ENCODE measurements at regions not wholly inside any gene's neighbourhood (a gene's known extent, or its start where the extent isn't known, plus 50 kb on each side); places are given as distances from the start of the nearest gene placed in this dataset.

DNA sequence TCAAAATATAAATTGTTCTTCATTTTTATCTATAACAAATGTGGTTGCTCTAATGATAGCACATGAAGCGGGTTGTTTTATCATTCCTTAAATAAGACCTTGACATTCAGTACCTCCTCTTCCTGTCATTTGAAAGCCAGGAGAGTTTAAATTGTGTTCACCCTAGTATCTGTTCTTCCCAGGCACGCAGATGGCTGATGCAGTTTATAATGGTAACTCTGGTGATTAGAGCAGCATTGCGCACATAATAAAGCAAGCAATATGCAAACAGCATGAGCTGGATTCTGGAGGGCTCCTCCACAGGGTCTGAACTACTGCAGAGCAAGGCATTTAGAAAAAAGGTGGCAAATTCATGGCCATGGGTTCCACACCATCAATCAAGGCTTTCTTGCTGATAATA, 307.8 kb downstream of the ENC1 start:
- Histone ChIP-seq H3K9me3 (ENCODE audit: control insufficient read depth in 2 of 2, low read length in 2 of 2) (no peaks in the 10 kb centered on the region), H3K4me1 (ENCODE audit: control insufficient read depth, insufficient read depth, low read length) (no peaks in the 10 kb centered on the region), H3K27ac (ENCODE audit: low read length) (no peak overlapping the region), H3K27me3 (ENCODE audit: control insufficient read depth in 1 of 2, insufficient read depth in 2 of 2, low read length in 2 of 2) (no peaks in the 10 kb centered on the region), H3K9ac (ENCODE audit: low read length in 2 of 2) (no peak overlapping the region), H3K4me3 (ENCODE audit: low read length in 2 of 2) (no peak overlapping the region), H3K36me3 (ENCODE audit: control insufficient read depth in 2 of 2, insufficient read depth in 2 of 2, low read length in 2 of 2) (no peaks in the 10 kb centered on the region)

DNA sequence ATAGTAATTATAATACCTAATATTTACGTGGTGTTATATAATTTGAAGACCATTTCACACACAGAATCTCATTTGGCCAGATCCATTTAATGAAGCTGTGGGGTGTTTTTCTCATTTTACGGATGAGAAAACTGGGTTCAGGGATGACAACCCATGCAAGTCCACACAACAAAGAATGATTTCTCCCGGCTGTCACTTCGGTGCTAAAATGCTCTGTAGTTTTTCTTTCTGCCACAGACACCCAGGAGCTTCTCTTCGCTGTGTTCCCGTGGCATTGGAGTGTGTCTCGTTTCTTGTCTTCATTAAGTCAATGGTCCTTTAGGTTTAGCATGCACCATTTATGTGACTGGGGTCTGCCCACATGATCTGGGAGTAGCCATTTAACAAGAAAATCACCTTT, 308.5 kb downstream of the ENC1 start:
- no peak overlapping the region for H3K4me3 ChIP-seq (ENCODE audit: low read length in 2 of 2)

DNA sequence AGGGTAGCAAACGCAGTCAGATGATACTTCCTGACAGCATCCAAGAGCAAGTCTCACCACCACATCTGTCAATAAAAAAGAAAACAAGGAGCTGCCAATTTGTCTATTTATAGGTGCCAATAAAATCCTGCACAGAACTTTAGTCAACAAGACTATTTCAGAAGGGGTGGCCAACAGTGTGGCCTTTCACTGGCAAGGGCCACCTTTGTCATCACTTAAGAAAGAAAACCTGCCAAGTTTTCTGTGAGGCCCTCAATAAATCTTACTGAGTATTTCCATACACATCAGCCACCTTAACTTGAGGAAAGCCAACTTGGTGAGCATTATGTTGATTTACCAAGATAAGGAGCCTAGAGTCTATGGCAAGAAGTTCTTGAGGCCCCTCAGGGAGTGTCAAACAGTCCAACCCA, 312.3 kb downstream of the ENC1 start:
- Histone ChIP-seq H3K36me3 (ENCODE audit: control insufficient read depth in 2 of 2, insufficient read depth in 2 of 2, low read length in 2 of 2) (no peaks in the 10 kb centered on the region), H3K9ac (ENCODE audit: low read length in 2 of 2) (no peak overlapping the region), H3K27me3 (ENCODE audit: control insufficient read depth in 1 of 2, insufficient read depth in 2 of 2, low read length in 2 of 2) (no peaks in the 10 kb centered on the region), H3K4me3 (ENCODE audit: low read length in 2 of 2) (no peak overlapping the region), H3K27ac (ENCODE audit: low read length) (no peak overlapping the region), H3K4me1 (ENCODE audit: control insufficient read depth, insufficient read depth, low read length) (no peaks in the 10 kb centered on the region), H3K9me3 (ENCODE audit: control insufficient read depth in 2 of 2, low read length in 2 of 2) (no peaks in the 10 kb centered on the region)

More for the DNA sequence above, 308.5 kb downstream of the ENC1 start:
- Histone ChIP-seq H3K36me3 (ENCODE audit: control insufficient read depth in 2 of 2, insufficient read depth in 2 of 2, low read length in 2 of 2) (no peaks in the 10 kb centered on the region), H3K27me3 (ENCODE audit: control insufficient read depth in 1 of 2, insufficient read depth in 2 of 2, low read length in 2 of 2) (no peaks in the 10 kb centered on the region), H3K27ac (ENCODE audit: low read length) (no peak overlapping the region), H3K9me3 (ENCODE audit: control insufficient read depth in 2 of 2, low read length in 2 of 2) (no peaks in the 10 kb centered on the region), H3K4me1 (ENCODE audit: control insufficient read depth, insufficient read depth, low read length) (no peaks in the 10 kb centered on the region), H3K9ac (ENCODE audit: low read length in 2 of 2) (no peak overlapping the region)

DNA sequence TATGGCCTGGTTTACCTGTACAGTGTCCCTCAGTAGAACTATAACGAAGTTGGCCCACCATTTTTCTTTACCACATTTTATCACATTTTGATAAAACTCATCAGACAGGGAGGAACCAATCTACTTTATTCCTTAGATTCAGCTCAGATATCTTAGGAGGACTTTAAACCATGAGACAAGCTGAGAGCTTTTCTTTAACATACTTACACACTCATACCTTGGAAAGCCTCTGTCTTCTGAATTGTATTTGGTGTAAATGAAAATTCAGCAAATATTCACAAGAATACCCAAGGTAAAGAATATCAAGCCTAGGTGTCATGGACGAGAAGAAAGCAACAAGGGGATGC, 313.2 kb downstream of the ENC1 start:
- Histone ChIP-seq H3K9ac (ENCODE audit: low read length in 2 of 2) (no peak overlapping the region), H3K27me3 (ENCODE audit: control insufficient read depth in 1 of 2, insufficient read depth in 2 of 2, low read length in 2 of 2) (no peaks in the 10 kb centered on the region), H3K36me3 (ENCODE audit: control insufficient read depth in 2 of 2, insufficient read depth in 2 of 2, low read length in 2 of 2) (no peaks in the 10 kb centered on the region), H3K9me3 (ENCODE audit: control insufficient read depth in 2 of 2, low read length in 2 of 2) (no peaks in the 10 kb centered on the region), H3K4me3 (ENCODE audit: low read length in 2 of 2) (no peak overlapping the region), H3K27ac (ENCODE audit: low read length) (no peak overlapping the region), H3K4me1 (ENCODE audit: control insufficient read depth, insufficient read depth, low read length) (no peaks in the 10 kb centered on the region)

DNA sequence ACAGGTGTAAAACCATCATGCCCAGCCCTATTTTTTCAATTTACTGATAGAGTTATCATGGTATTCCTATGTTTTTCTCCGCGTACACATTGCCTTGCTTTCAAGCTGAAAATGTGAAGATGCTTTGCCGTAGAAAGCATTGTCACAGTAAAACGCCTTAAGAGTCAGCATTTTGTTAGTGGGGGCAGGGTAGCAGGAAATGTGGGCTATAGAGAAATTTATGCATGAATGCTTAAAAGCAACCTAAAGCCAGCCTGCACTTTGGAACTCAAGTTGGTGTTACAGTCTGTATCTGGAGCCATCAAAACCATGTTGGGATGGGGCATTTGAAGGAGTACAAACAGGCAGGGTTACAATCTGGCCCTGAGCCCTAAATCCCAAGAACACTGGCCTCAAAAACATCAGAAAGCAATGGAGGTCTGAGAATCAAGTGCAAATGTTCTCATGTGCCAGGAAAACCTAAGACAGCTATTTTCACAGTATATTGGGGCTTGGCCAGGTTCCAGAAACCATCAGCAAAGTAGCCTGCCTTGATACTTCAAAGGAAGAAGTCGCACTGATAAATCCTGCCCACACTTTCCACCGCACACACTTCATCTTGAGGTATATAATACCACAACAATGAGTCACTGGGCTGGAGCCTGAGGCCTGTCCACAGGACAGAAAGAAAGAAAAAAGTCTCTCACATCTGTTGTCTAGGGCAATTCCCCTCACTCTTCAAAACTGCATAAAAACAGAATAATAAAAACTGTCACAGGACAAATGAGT, 313.8 kb downstream of the ENC1 start:
- no peak overlapping the region for H3K27ac ChIP-seq (ENCODE audit: low read length)
- no peak overlapping the region for H3K4me3 ChIP-seq (ENCODE audit: low read length in 2 of 2)
- H3K36me3 ChIP-seq (ENCODE audit: control insufficient read depth in 2 of 2, insufficient read depth in 2 of 2, low read length in 2 of 2), result no peaks in the 10 kb centered on the region
- no peaks in the 10 kb centered on the region for H3K9me3 ChIP-seq (ENCODE audit: control insufficient read depth in 2 of 2, low read length in 2 of 2)
- H3K27me3 ChIP-seq (ENCODE audit: control insufficient read depth in 1 of 2, insufficient read depth in 2 of 2, low read length in 2 of 2), result no peaks in the 10 kb centered on the region
- H3K4me1 ChIP-seq (ENCODE audit: control insufficient read depth, insufficient read depth, low read length), result no peaks in the 10 kb centered on the region
- no peak overlapping the region for H3K9ac ChIP-seq (ENCODE audit: low read length in 2 of 2)

DNA sequence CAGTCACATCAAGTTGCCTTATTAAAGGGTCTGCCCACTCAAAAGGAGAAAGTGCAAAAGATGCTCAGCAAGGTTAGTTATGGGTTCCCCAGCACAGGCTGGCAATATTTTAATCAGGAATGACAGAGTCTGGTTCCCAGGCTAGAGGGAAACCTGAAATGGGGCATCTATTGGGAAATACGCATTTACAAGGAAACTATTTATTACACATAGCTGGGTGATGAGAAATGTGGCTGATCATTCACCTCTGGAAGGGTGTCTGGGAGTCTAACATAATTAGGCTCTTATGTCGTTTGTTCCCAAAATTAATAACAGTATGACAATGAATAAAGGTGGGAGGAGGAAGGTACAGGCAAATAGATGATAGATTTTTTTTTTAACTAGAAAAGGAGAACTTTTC, 314.7 kb downstream of the ENC1 start:
- H3K27ac ChIP-seq (ENCODE audit: low read length), result no peak overlapping the region
- H3K4me3 ChIP-seq (ENCODE audit: low read length in 2 of 2), result no peak overlapping the region
- no peaks in the 10 kb centered on the region for H3K27me3 ChIP-seq (ENCODE audit: control insufficient read depth in 1 of 2, insufficient read depth in 2 of 2, low read length in 2 of 2)
- no peaks in the 10 kb centered on the region for H3K4me1 ChIP-seq (ENCODE audit: control insufficient read depth, insufficient read depth, low read length)
- H3K9me3 ChIP-seq (ENCODE audit: control insufficient read depth in 2 of 2, low read length in 2 of 2), result no peaks in the 10 kb centered on the region
- no peak overlapping the region for H3K9ac ChIP-seq (ENCODE audit: low read length in 2 of 2)
- H3K36me3 ChIP-seq (ENCODE audit: control insufficient read depth in 2 of 2, insufficient read depth in 2 of 2, low read length in 2 of 2), result no peaks in the 10 kb centered on the region

DNA sequence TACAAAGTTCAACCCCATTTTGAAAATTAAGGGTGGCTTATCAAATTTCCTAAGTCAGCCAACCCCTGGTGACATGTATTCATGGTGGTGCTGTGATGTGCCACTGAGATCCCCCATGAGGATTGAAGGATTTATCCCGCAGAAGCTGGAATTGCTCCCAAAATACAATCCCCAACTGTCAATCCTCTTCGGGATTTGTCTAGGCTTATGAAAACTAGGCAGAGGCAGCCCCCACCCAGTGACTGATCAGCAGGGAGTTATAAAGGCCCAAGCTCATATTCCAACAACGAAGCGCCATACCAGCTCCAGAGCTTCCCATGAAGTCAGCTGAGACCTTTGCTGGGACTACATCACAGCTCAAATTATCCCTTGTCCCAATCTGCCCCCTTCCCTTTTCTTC, 316.0 kb downstream of the ENC1 start:
- Histone ChIP-seq H3K27me3 (ENCODE audit: control insufficient read depth in 1 of 2, insufficient read depth in 2 of 2, low read length in 2 of 2) (no peaks in the 10 kb centered on the region), H3K4me3 (ENCODE audit: low read length in 2 of 2) (no peak overlapping the region), H3K27ac (ENCODE audit: low read length) (no peak overlapping the region), H3K4me1 (ENCODE audit: control insufficient read depth, insufficient read depth, low read length) (no peaks in the 10 kb centered on the region), H3K9ac (ENCODE audit: low read length in 2 of 2) (no peak overlapping the region), H3K9me3 (ENCODE audit: control insufficient read depth in 2 of 2, low read length in 2 of 2) (no peaks in the 10 kb centered on the region), H3K36me3 (ENCODE audit: control insufficient read depth in 2 of 2, insufficient read depth in 2 of 2, low read length in 2 of 2) (no peaks in the 10 kb centered on the region)

DNA sequence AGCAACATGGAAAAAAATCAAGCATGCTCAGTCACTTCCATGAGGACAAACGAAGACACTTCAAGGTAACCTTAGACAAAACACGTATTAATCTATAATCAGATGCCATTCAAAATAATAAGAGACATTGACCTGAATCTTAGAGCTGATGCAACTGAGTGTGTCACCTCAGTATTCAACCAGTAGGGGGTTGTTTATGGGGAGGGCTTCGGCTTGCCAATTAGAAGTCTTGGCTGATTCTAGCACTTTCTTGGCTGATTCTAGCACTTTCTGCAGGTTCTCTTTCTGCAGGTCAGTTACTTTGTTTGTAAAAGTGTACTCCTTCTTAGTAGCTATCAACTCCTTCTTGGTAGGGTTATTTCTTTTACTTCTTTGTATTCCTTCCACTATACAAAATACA, 317.6 kb downstream of the ENC1 start:
- Histone ChIP-seq H3K27me3 (ENCODE audit: control insufficient read depth in 1 of 2, insufficient read depth in 2 of 2, low read length in 2 of 2) (no peaks in the 10 kb centered on the region), H3K4me3 (ENCODE audit: low read length in 2 of 2) (no peak overlapping the region), H3K27ac (ENCODE audit: low read length) (no peak overlapping the region), H3K4me1 (ENCODE audit: control insufficient read depth, insufficient read depth, low read length) (no peaks in the 10 kb centered on the region), H3K36me3 (ENCODE audit: control insufficient read depth in 2 of 2, insufficient read depth in 2 of 2, low read length in 2 of 2) (no peaks in the 10 kb centered on the region), H3K9ac (ENCODE audit: low read length in 2 of 2) (no peak overlapping the region), H3K9me3 (ENCODE audit: control insufficient read depth in 2 of 2, low read length in 2 of 2) (no peaks in the 10 kb centered on the region)

DNA sequence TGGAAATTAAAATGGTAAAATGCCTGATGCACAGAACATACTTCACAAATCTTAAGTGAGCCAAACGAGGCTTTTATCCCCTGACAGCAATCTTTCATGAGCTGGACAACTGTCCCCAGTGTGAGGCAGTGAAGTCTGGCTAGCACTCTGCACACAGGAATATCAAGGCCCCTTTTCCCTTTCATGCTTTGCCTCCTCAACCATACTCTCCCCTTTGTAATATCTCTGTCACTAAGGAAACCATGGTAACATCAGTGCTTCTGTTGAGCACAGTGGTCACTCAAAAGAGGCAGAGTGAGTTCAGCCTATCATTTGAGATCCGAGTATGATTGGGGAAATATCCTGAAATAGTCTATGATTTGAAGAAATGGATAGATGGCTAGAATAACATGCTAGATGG, 318.3 kb downstream of the ENC1 start:
- H3K27ac ChIP-seq (ENCODE audit: low read length), result no peak overlapping the region
- no peak overlapping the region for H3K4me3 ChIP-seq (ENCODE audit: low read length in 2 of 2)
- H3K36me3 ChIP-seq (ENCODE audit: control insufficient read depth in 2 of 2, insufficient read depth in 2 of 2, low read length in 2 of 2), result no peaks in the 10 kb centered on the region
- H3K27me3 ChIP-seq (ENCODE audit: control insufficient read depth in 1 of 2, insufficient read depth in 2 of 2, low read length in 2 of 2), result no peaks in the 10 kb centered on the region
- no peaks in the 10 kb centered on the region for H3K9me3 ChIP-seq (ENCODE audit: control insufficient read depth in 2 of 2, low read length in 2 of 2)
- H3K9ac ChIP-seq (ENCODE audit: low read length in 2 of 2), result no peak overlapping the region
- no peaks in the 10 kb centered on the region for H3K4me1 ChIP-seq (ENCODE audit: control insufficient read depth, insufficient read depth, low read length)

DNA sequence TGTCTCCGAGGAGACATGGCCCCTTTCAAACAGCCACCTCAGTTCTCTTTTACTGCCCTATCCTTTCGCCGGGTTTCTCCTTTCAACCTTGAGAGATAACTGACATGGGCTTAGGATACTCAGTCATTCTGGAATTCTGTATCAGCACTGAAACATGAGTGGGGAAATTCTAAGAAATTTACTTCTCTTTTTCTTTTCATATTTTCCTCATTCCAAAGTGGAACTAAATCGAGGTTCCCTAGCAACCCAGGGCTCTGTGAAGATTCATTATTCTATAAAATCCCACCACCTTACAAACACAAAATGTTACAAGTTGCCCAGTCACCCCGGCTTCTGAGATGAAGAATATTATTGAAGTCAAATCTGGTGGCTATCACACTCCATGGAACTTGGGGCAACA, 319.2 kb downstream of the ENC1 start:
- no peak overlapping the region for H3K4me3 ChIP-seq (ENCODE audit: low read length in 2 of 2)
- no peaks in the 10 kb centered on the region for H3K9me3 ChIP-seq (ENCODE audit: control insufficient read depth in 2 of 2, low read length in 2 of 2)
- no peaks in the 10 kb centered on the region for H3K27me3 ChIP-seq (ENCODE audit: control insufficient read depth in 1 of 2, insufficient read depth in 2 of 2, low read length in 2 of 2)
- no peak overlapping the region for H3K9ac ChIP-seq (ENCODE audit: low read length in 2 of 2)
- no peak overlapping the region for H3K27ac ChIP-seq (ENCODE audit: low read length)
- H3K36me3 ChIP-seq (ENCODE audit: control insufficient read depth in 2 of 2, insufficient read depth in 2 of 2, low read length in 2 of 2), result no peaks in the 10 kb centered on the region
- H3K4me1 ChIP-seq (ENCODE audit: control insufficient read depth, insufficient read depth, low read length), result peaks cover 2% of the 10 kb centered on the region

DNA sequence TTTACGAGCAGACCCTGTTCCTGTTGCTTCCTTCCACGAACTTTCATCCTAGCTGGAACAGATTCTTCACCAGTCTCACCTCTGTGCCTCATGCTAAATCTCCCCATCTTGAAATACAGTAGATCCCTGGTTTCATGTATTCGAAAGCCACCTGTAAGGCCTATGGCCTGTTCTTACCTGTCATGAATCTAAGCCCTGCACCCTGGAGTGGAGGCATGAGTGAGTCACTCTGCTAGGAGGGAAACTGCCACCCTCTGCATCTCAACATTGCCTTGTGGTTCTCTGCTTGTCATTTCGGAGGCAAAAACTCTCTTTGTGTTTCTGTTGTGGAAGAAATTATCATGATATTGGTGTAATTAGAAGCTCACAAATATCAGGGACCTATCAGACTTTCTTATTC, 320.0 kb downstream of the ENC1 start:
- Histone ChIP-seq H3K36me3 (ENCODE audit: control insufficient read depth in 2 of 2, insufficient read depth in 2 of 2, low read length in 2 of 2) (no peaks in the 10 kb centered on the region), H3K27me3 (ENCODE audit: control insufficient read depth in 1 of 2, insufficient read depth in 2 of 2, low read length in 2 of 2) (no peaks in the 10 kb centered on the region), H3K4me3 (ENCODE audit: low read length in 2 of 2) (no peak overlapping the region), H3K9ac (ENCODE audit: low read length in 2 of 2) (no peak overlapping the region), H3K4me1 (ENCODE audit: control insufficient read depth, insufficient read depth, low read length) (peaks cover 6% of the 10 kb centered on the region), H3K9me3 (ENCODE audit: control insufficient read depth in 2 of 2, low read length in 2 of 2) (no peaks in the 10 kb centered on the region), H3K27ac (ENCODE audit: low read length) (no peak overlapping the region)
